Neural cell (in vitro differentiated cells): ENCODE measurements at regions not wholly inside any gene's neighbourhood (a gene's known extent, or its start where the extent isn't known, plus 50 kb on each side); places are given as distances from the start of the nearest gene placed in this dataset.

Experiments used
- H2AFZ ChIP-seq: fragments of 200-600, 300-800 bp; sonication (generic), shearing (Covaris generic); 2 replicates; pipeline ENCODE4 v1.6.0; 2014; ENCODE audit warnings: low read depth, mild to moderate bottlenecking, antibody characterized with exemption, low read length, moderate library complexity
- H3F3A ChIP-seq: fragments of 200-600 bp; shearing (Covaris generic); 2 replicates; pipeline ENCODE4 v1.6.1; 2016; ENCODE audit warnings: mild to moderate bottlenecking, moderate library complexity, mixed read lengths, antibody characterized with exemption, low read length; ENCODE audit not compliant: insufficient read depth, poor library complexity, severe bottlenecking
- H3K27ac ChIP-seq: fragments of 200-600, 300-800 bp; sonication (generic), shearing (Covaris generic); 2 replicates; pipeline ENCODE4 v1.5.1; 2014; ENCODE audit warnings: mild to moderate bottlenecking, low read length, moderate library complexity
- H3K27me3 ChIP-seq: fragments of 300-800, 200-600 bp; sonication (generic), shearing (Covaris generic); 2 replicates; pipeline ENCODE4 v1.6.0; 2014; ENCODE audit warnings: mild to moderate bottlenecking, low read depth, low read length, moderate library complexity; ENCODE audit not compliant: insufficient read depth
- H3K36me3 ChIP-seq: fragments of 300-800, 200-600 bp; sonication (generic), shearing (Covaris generic); 2 replicates; pipeline ENCODE4 v1.5.1; 2014; ENCODE audit warnings: mild to moderate bottlenecking, antibody characterized with exemption, low read length, moderate library complexity; ENCODE audit not compliant: insufficient read depth
- H3K4me2 ChIP-seq: fragments of 300-800, 200-600 bp; sonication (generic), shearing (Covaris generic); 2 replicates; pipeline ENCODE4 v1.6.0; 2014; ENCODE audit warnings: mild to moderate bottlenecking, low read length
- H3K4me3 ChIP-seq: fragments of 300-800, 200-600 bp; sonication (generic), shearing (Covaris generic); 2 replicates; pipeline ENCODE4 v1.5.1; 2014; ENCODE audit warnings: mild to moderate bottlenecking, low read length, moderate library complexity
- H3K79me2 ChIP-seq: fragments of 200-600 bp; shearing (Covaris generic); replicated peaks from 2 replicates; pipeline ENCODE4 v1.6.0; 2014; ENCODE audit warnings: mild to moderate bottlenecking, low read length, moderate library complexity; ENCODE audit not compliant: insufficient read depth
- H3K9ac ChIP-seq: fragments of 300-800, 200-600 bp; sonication (generic), shearing (Covaris generic); 2 replicates; pipeline ENCODE4 v1.6.1; 2016; ENCODE audit warnings: mild to moderate bottlenecking, low read length, mixed read lengths
- H3K9me2 ChIP-seq: fragments of 200-600 bp; shearing (Covaris generic); 2 replicates; pipeline ENCODE4 v1.6.1; 2016; ENCODE audit warnings: mild to moderate bottlenecking, low read length, mixed read lengths; ENCODE audit not compliant: insufficient read depth
- H3K9me3 ChIP-seq: fragments of 200-600, 300-800 bp; sonication (generic), shearing (Covaris generic); 2 replicates; pipeline ENCODE4 v1.6.1; 2016; ENCODE audit warnings: mild to moderate bottlenecking, mixed run types, low read length, moderate library complexity, mixed read lengths
- H4K20me1 ChIP-seq: fragments of 200-600 bp; shearing (Covaris generic); 2 replicates; pipeline ENCODE4 v1.6.1; 2016; ENCODE audit warnings: mild to moderate bottlenecking, mixed run types; ENCODE audit not compliant: insufficient read depth
- EP300 ChIP-seq: fragments of 450-650 bp; conservative IDR thresholded peaks from 2 replicates; pipeline ENCODE4 v1.6.1; 2014; ENCODE audit warnings: antibody characterized with exemption, mild to moderate bottlenecking, moderate library complexity; ENCODE audit not compliant: poor library complexity, severe bottlenecking
- EZH2 ChIP-seq: fragments of 200-600, 300-800 bp; shearing (Covaris generic), sonication (generic); IDR thresholded peaks from 2 replicates; pipeline ENCODE4 v1.6.1; 2014; ENCODE audit warnings: antibody characterized with exemption, low read length, borderline replicate concordance, mild to moderate bottlenecking; ENCODE audit not compliant: insufficient read depth, poor library complexity, severe bottlenecking
- MXI1 ChIP-seq: fragments of 450-650 bp; conservative IDR thresholded peaks from 2 replicates; pipeline ENCODE4 v1.6.1; 2014; ENCODE audit warnings: antibody characterized with exemption, mild to moderate bottlenecking; ENCODE audit not compliant: poor library complexity, severe bottlenecking
- POLR2AphosphoS5 ChIP-seq: IDR thresholded peaks from 2 replicates; pipeline ENCODE4 v1.6.1; 2012
- RAD21 ChIP-seq: fragments of 450-650 bp; conservative IDR thresholded peaks from 2 replicates; pipeline ENCODE4 v1.6.1; 2014; ENCODE audit warnings: antibody characterized with exemption, mild to moderate bottlenecking, moderate library complexity
- SMC3 ChIP-seq: fragments of 450-650 bp; conservative IDR thresholded peaks from 2 replicates; pipeline ENCODE4 v1.6.1; 2014; ENCODE audit warnings: antibody characterized with exemption, mild to moderate bottlenecking, moderate library complexity; ENCODE audit not compliant: poor library complexity
- TAF1 ChIP-seq: IDR thresholded peaks from 2 replicates; pipeline ENCODE4 v1.6.1; 2012; ENCODE audit warnings: low read depth
- TF ChIP-seq, protein P1 (sequence below): IDR thresholded peaks from 2 replicates; pipeline ENCODE4 v1.6.1; 2012; ENCODE audit warnings: borderline replicate concordance
- TF ChIP-seq, protein P2 (sequence below): fragments of 450-650 bp; IDR thresholded peaks from 2 replicates; pipeline ENCODE4 v1.5.1; 2014; ENCODE audit warnings: antibody characterized with exemption, mild to moderate bottlenecking, moderate library complexity; ENCODE audit not compliant: poor library complexity, severe bottlenecking

DNA sequence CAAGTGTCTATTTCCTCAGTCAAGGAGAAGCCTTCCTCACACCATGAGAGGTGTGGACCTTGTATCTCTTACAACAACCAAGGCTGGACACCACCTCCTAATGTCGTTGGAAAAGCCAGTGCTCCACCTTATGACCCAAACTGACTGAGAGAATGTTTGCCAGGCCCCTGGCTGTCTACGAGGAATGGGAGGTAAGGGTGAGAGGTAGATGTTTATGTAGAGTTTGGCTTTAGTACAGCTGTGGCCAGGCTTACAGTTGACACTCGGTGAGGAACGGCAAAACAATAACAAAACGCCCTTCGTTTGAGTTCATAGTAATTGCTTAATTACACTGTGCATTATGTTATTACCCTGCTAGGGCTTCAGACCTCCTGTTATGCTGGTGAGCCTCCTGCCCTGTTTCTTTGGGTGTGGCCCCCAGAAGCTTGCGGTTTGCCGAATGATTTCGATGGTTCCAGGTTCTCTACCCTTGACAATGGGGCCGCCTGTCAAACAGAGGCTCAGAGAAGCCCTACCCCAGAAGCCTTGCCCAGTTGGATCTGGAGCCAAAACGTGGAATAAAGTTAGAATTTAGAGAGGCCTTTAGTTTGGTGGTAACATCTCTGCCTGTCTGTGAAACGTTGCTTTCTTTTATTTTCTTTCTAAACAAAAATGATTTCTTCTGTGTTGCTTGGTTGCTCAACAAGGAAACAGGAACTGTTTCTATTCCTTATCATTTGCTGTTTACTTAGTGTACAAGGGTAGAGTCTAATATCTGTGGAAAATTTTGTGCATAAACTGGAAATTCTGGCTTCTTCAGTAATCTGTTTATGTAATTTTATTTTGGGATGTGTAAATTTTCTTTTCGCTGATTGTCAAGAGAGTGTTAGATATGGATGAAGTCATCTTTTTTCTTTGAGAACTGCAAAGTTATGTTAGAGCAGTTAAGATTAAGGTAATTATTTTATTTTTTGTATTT lies 60.4 kb upstream of the FOXQ1 start (continued):
- TF ChIP-seq, protein P1, sequence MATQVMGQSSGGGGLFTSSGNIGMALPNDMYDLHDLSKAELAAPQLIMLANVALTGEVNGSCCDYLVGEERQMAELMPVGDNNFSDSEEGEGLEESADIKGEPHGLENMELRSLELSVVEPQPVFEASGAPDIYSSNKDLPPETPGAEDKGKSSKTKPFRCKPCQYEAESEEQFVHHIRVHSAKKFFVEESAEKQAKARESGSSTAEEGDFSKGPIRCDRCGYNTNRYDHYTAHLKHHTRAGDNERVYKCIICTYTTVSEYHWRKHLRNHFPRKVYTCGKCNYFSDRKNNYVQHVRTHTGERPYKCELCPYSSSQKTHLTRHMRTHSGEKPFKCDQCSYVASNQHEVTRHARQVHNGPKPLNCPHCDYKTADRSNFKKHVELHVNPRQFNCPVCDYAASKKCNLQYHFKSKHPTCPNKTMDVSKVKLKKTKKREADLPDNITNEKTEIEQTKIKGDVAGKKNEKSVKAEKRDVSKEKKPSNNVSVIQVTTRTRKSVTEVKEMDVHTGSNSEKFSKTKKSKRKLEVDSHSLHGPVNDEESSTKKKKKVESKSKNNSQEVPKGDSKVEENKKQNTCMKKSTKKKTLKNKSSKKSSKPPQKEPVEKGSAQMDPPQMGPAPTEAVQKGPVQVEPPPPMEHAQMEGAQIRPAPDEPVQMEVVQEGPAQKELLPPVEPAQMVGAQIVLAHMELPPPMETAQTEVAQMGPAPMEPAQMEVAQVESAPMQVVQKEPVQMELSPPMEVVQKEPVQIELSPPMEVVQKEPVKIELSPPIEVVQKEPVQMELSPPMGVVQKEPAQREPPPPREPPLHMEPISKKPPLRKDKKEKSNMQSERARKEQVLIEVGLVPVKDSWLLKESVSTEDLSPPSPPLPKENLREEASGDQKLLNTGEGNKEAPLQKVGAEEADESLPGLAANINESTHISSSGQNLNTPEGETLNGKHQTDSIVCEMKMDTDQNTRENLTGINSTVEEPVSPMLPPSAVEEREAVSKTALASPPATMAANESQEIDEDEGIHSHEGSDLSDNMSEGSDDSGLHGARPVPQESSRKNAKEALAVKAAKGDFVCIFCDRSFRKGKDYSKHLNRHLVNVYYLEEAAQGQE: no peak
- no peak for TF ChIP-seq MXI1

DNA sequence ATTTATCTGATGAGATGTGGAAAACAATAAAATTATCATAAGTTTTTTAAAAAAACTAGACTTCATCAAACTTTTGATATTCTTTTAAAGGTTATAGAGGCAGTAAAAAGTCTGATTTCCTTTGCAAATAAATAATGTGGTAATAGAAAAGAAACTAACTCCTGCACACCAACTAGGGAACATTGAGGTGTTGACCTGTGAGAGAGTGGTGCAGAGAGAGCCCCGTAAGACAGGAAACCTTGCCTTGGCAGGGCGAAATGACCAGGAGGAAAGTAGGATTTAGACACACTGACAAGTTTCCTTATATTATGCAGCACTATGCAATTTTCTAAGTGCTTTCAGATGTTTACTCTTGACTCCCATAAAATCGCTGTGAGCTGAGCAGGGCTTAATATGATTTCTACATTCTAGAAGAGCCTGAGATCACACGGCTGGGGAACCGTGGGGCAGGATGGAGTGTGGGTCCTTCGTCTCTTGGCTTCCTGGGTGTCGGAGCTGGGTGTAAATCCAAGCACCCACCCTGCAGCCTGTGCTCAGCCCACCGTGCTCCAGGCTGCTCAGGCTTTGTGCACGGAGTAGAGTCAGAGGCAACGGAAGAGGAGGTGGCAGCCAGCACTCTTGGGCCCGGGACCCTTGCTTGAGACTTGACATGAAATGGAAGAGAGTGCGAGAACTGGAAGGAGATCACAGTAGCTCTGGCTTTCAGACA lies 61.3 kb upstream of the FOXQ1 start:
- H3K9me2 ChIP-seq: no peaks in the 10 kb centered on the region
- no peak overlapping the region for H3K4me3 ChIP-seq
- no peaks in the 10 kb centered on the region for H3K36me3 ChIP-seq
- no peaks in the 10 kb centered on the region for H3K79me2 ChIP-seq
- TF ChIP-seq EZH2: no peak
- no peak for TF ChIP-seq POLR2AphosphoS5
- TF ChIP-seq TAF1: no peak
- TF ChIP-seq MXI1: no peak
- TF ChIP-seq, protein P1: no peak
- TF ChIP-seq SMC3: no peak
- TF ChIP-seq, protein P2, sequence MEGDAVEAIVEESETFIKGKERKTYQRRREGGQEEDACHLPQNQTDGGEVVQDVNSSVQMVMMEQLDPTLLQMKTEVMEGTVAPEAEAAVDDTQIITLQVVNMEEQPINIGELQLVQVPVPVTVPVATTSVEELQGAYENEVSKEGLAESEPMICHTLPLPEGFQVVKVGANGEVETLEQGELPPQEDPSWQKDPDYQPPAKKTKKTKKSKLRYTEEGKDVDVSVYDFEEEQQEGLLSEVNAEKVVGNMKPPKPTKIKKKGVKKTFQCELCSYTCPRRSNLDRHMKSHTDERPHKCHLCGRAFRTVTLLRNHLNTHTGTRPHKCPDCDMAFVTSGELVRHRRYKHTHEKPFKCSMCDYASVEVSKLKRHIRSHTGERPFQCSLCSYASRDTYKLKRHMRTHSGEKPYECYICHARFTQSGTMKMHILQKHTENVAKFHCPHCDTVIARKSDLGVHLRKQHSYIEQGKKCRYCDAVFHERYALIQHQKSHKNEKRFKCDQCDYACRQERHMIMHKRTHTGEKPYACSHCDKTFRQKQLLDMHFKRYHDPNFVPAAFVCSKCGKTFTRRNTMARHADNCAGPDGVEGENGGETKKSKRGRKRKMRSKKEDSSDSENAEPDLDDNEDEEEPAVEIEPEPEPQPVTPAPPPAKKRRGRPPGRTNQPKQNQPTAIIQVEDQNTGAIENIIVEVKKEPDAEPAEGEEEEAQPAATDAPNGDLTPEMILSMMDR: no peak
- no peak for TF ChIP-seq EP300
- TF ChIP-seq RAD21: no peak
- H3F3A ChIP-seq: no peaks in the 10 kb centered on the region
- H3K27me3 ChIP-seq: no peaks in the 10 kb centered on the region
- no peak overlapping the region for H3K27ac ChIP-seq
- H4K20me1 ChIP-seq: no peaks in the 10 kb centered on the region
- no peak overlapping the region for H3K4me2 ChIP-seq
- no peak overlapping the region for H3K9ac ChIP-seq
- no peak overlapping the region for H2AFZ ChIP-seq
- no peaks in the 10 kb centered on the region for H3K9me3 ChIP-seq
